Ramos (cell line): ENCODE measurements at regions not wholly inside any gene's neighbourhood (a gene's known extent, or its start where the extent isn't known, plus 50 kb on each side); places are given as distances from the start of the nearest gene placed in this dataset.

ENCODE experiments used
- in situ Hi-C: fragments of 300-500 bp; cut with MboI; formaldehyde crosslinking; loops from one replicate; pipeline ENCODE4 v1.14.3; 2022; ENCODE audit warnings: low sequenced_read_pairs; ENCODE audit not compliant: unreplicated experiment

- in situ Hi-C loops, result loop anchor here (5.0 kb wide), 1 partner anchor 266 kb away; no protein-coding TSS in a partner anchor
Measured at GRCh38 chr1:172717722-172718465, 59.0 kb downstream of the FASLG start.

- in situ Hi-C loops, result loop anchor here (5.0 kb wide), 1 partner anchor 267 kb away; no protein-coding TSS in a partner anchor
Measured at GRCh38 chr1:172719066-172719627, 60.2 kb downstream of the FASLG start.

- in situ Hi-C loops, result loop anchor here (5.0 kb wide), 1 partner anchor 267 kb away; no protein-coding TSS in a partner anchor
Measured at GRCh38 chr1:172719694-172720138, 60.8 kb downstream of the FASLG start.

- in situ Hi-C loops, result no loop called here
Measured at GRCh38 chr1:172720339-172720738, 61.4 kb downstream of the FASLG start.

GRCh38 chr1:172723251-172723650, 64.3 kb downstream of the FASLG start:
- in situ Hi-C loops, result no loop called here

GRCh38 chr1:172724232-172724631, 65.3 kb downstream of the FASLG start:
- in situ Hi-C loops, result no loop called here

GRCh38 chr1:172724765-172725613, 66.1 kb downstream of the FASLG start:
- in situ Hi-C loops, result loop anchor here (25.0 kb wide), 2 partner anchors 1087 to 2012 kb away; partner anchors contain the start of genes CENPL and DARS2

- in situ Hi-C loops, result loop anchor here (25.0 kb wide), 2 partner anchors 1086 to 2011 kb away; partner anchors contain the start of genes CENPL and DARS2
Measured at GRCh38 chr1:172726740-172727139, 67.8 kb downstream of the FASLG start.

- in situ Hi-C loops, result loop anchor here (25.0 kb wide), 2 partner anchors 1085 to 2010 kb away; partner anchors contain the start of genes CENPL and DARS2
Measured at GRCh38 chr1:172727275-172727857, 68.5 kb downstream of the FASLG start.

GRCh38 chr1:172727956-172728603, 69.2 kb downstream of the FASLG start:
- in situ Hi-C loops, result loop anchor here (25.0 kb wide), 2 partner anchors 1084 to 2009 kb away; partner anchors contain the start of genes CENPL and DARS2

GRCh38 chr1:172728705-172729104, 69.8 kb downstream of the FASLG start:
- in situ Hi-C loops, result loop anchor here (25.0 kb wide), 2 partner anchors 1084 to 2009 kb away; partner anchors contain the start of genes CENPL and DARS2

- in situ Hi-C loops, result loop anchor here (25.0 kb wide), 2 partner anchors 1080 to 2005 kb away; partner anchors contain the start of genes CENPL and DARS2
Measured at GRCh38 chr1:172732427-172732826, 73.5 kb downstream of the FASLG start.

- in situ Hi-C loops, result loop anchor here (25.0 kb wide), 2 partner anchors 1078 to 2003 kb away; partner anchors contain the start of genes CENPL and DARS2
Measured at GRCh38 chr1:172733815-172734214, 74.9 kb downstream of the FASLG start.

- in situ Hi-C loops, result loop anchor here (25.0 kb wide), 2 partner anchors 1074 to 1999 kb away; partner anchors contain the start of genes CENPL and DARS2
Measured at GRCh38 chr1:172738389-172738788, 79.5 kb downstream of the FASLG start.

GRCh38 chr1:172742599-172743500, 83.9 kb downstream of the FASLG start:
- in situ Hi-C loops, result loop anchor here (10.0 to 25.0 kb wide), 3 partner anchors 672 to 1994 kb away; partner anchors contain the start of genes CENPL and DARS2

GRCh38 chr1:172745014-172745413, 86.1 kb downstream of the FASLG start:
- in situ Hi-C loops, result loop anchor here (5.0 to 25.0 kb wide), 4 partner anchors 447 to 1992 kb away; partner anchors contain the start of genes CENPL and DARS2

GRCh38 chr1:172746091-172746949, 87.4 kb downstream of the FASLG start:
- in situ Hi-C loops, result loop anchor here (5.0 to 25.0 kb wide), 4 partner anchors 446 to 1991 kb away; partner anchors contain the start of genes CENPL and DARS2
